ENCODE measurements at regions not wholly inside any gene's neighbourhood (a gene's known extent, or its start where the extent isn't known, plus 50 kb on each side); places are given as distances from the start of the nearest gene placed in this dataset.

GRCh38 chr2:195414537-195415100, 242.4 kb upstream of the SLC39A10 start:
- TF ChIP-seq, protein P1, sequence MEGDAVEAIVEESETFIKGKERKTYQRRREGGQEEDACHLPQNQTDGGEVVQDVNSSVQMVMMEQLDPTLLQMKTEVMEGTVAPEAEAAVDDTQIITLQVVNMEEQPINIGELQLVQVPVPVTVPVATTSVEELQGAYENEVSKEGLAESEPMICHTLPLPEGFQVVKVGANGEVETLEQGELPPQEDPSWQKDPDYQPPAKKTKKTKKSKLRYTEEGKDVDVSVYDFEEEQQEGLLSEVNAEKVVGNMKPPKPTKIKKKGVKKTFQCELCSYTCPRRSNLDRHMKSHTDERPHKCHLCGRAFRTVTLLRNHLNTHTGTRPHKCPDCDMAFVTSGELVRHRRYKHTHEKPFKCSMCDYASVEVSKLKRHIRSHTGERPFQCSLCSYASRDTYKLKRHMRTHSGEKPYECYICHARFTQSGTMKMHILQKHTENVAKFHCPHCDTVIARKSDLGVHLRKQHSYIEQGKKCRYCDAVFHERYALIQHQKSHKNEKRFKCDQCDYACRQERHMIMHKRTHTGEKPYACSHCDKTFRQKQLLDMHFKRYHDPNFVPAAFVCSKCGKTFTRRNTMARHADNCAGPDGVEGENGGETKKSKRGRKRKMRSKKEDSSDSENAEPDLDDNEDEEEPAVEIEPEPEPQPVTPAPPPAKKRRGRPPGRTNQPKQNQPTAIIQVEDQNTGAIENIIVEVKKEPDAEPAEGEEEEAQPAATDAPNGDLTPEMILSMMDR (IDR thresholded peaks at IDR 0.05; ENCODE audit: insufficient read depth, low read depth, low read length): no peak
- no peak for TF ChIP-seq EZH2 (IDR thresholded peaks at IDR 0.05; ENCODE audit: insufficient read depth, low read length)
